Fibroblast of pulmonary artery (primary cell): ENCODE measurements at regions not wholly inside any gene's neighbourhood (a gene's known extent, or its start where the extent isn't known, plus 50 kb on each side); places are given as distances from the start of the nearest gene placed in this dataset.

ENCODE experiments used
- DNase-seq: peaks from one replicate; pipeline ENCODE4 v3.0.0-alpha.2; 2010; ENCODE audit warnings: low read depth
- H3K4me3 ChIP-seq: replicated peaks from 2 replicates; pipeline ENCODE4 v1.5.1; 2011; ENCODE audit warnings: low read depth, mild to moderate bottlenecking, control low read depth, low read length, moderate library complexity
- TF ChIP-seq, protein P1 (sequence below): IDR thresholded peaks from 2 replicates; pipeline ENCODE4 v1.5.1; 2011; ENCODE audit warnings: mild to moderate bottlenecking, control low read depth, low read length, inconsistent platforms; ENCODE audit errors: missing control alignments

DNA sequence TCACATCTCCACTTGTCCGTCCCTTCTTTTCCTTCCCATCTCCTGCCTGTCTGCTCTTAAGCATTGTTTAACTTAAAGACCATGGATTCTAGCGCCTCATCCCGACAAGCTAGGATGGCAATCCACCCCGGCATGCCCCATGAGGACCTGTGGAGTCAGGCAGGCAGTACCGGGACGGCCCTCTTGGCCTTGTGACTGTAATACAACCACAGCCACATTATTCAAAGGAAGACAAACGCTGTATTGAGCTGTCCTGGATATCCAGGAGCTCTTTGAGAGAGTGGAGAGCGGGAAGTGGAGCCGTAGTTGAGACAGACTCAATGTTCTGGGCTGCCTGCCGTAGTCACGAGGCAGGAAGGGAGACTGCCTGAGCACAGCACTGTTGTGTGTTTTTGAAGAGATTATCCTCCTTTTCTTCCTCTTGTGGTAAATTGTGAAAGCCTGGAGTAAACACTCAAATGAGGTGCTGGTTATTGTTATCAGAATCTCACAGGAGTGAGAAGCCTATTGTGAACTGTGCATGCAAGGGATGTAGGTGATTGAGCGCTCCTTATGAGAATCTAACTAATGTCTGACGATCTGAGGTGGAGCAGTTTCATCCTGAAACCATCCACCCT, 929.8 kb upstream of the CNTNAP5 start:
- TF ChIP-seq, protein P1, sequence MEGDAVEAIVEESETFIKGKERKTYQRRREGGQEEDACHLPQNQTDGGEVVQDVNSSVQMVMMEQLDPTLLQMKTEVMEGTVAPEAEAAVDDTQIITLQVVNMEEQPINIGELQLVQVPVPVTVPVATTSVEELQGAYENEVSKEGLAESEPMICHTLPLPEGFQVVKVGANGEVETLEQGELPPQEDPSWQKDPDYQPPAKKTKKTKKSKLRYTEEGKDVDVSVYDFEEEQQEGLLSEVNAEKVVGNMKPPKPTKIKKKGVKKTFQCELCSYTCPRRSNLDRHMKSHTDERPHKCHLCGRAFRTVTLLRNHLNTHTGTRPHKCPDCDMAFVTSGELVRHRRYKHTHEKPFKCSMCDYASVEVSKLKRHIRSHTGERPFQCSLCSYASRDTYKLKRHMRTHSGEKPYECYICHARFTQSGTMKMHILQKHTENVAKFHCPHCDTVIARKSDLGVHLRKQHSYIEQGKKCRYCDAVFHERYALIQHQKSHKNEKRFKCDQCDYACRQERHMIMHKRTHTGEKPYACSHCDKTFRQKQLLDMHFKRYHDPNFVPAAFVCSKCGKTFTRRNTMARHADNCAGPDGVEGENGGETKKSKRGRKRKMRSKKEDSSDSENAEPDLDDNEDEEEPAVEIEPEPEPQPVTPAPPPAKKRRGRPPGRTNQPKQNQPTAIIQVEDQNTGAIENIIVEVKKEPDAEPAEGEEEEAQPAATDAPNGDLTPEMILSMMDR = no peak
- DNase-seq = no peak
- no peak overlapping the region for H3K4me3 ChIP-seq

DNA sequence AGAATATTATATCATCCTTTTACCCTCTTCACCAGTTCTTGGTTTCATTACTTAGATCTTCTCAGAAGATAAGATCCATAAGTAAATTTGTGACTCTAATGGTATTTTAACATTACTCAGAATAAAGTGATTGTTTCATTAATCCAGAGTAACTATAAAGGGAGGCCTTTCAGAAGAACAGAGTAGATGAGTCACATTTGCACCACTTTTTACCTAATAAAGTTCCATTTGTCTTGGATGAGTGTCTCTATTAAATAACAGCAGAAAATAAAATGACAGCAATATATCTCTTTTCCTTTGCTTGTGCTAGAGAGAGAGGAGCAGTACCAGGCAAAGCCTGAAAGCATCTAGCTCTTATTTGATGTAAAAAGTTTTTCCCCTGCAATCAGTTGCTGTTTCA, 926.5 kb upstream of the CNTNAP5 start:
- TF ChIP-seq, protein P1 = no peak
- DNase-seq = no peak
- H3K4me3 ChIP-seq = no peak overlapping the region

DNA sequence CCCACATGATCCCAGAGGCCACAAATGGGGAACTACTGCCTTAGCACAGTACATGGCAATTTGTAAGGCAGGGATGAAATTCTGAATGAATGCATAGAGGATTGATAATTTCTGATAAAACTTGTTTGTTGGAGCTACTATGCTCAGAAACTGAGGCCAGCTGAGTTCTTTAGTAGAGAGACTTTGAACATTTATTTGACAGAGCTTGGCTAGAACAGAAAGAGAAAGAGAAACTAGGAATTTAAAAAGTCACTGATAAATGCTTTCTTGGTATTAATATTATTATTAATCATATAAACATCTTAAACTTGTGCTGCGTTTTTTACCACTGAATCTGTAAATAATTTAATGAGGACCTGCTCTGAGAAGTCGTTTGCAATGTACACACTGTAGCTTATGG, 923.7 kb upstream of the CNTNAP5 start:
- TF ChIP-seq, protein P1 = no peak
- no peak for DNase-seq

DNA sequence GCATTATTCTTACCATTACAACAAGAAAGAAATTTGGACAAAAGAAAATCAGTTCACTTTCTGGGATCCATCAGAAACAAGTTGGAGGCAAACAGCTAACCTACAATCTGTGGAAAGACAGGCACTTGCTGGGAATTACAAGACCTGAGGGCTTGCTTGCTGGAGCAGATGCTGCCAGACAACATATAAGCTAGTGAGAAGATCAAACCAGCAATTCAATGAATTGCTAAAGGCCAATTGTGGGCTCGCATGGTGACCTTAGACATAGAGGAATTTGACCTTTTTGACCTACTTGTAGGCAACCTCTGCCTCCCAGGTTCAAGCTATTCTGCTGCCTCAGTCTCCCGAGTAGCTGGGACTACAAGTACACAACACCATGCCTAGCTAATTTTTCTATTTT, 921.2 kb upstream of the CNTNAP5 start:
- no peak for DNase-seq
- TF ChIP-seq, protein P1 = no peak

More for the DNA sequence above, 923.7 kb upstream of the CNTNAP5 start:
- no peak overlapping the region for H3K4me3 ChIP-seq

DNA sequence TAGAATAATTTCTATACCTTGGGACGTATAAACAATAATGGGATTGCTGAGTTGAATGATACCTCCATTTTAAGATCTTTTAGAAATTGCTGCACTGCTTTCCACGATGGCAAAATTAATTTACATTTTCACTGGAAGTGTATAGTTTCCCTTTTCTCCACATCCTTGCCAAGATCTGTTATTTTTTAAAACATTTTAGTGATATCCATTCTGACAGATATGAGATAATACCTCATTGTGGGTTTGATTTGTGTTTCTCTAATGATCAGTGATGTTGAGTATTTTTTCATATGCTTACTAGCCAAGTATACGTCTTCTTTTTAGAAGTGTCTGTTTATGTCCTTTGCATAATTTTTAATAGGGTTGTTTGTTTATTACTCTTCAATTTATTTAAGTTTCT, 908.5 kb upstream of the CNTNAP5 start:
- no peak overlapping the region for H3K4me3 ChIP-seq
- no peak for DNase-seq
- TF ChIP-seq, protein P1 = no peak

More for the DNA sequence above, 921.2 kb upstream of the CNTNAP5 start:
- no peak overlapping the region for H3K4me3 ChIP-seq

DNA sequence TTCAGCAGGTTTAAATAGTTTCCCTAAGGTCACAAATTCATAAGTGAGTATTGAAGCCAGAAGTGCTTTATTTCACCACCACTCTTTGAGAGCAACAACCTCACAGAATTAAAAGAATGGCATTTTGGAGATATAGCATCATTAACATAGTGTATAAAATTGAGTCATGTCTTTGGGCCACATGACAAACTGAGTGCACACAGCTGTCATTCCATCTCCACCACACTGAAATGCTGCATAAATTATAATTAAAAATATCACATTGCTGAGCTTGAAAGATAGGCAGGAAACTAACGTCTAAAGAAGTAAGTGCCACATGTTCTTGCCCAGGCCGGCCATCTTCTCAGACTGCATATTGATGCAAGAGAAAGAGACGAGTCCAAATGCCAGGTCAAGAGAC, 897.9 kb upstream of the CNTNAP5 start:
- TF ChIP-seq, protein P1 = no peak
- no peak for DNase-seq
- H3K4me3 ChIP-seq = no peak overlapping the region

DNA sequence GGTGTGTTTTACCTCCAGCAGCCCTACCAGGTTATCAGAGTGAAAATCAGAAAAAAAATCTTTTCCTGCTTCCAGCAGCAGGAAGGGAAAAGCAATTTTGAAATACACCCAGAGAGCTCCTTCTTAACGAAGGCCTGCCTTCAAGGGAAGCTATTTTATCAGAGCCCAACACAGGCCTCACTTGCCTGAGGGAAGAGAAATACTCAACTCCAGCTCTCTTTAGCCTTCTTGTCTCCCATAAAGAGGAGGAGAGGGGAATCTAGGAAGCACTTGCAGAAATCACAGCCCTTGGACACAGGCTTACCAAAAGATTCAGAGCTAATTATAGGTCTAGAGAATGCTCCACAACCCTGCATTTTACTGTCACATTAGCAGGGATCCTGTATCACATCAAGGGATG, 896.1 kb upstream of the CNTNAP5 start:
- DNase-seq = no peak
- no peak overlapping the region for H3K4me3 ChIP-seq
- TF ChIP-seq, protein P1 = no peak
